Chondrocyte (in vitro differentiated cells): ENCODE measurements at regions not wholly inside any gene's neighbourhood (a gene's known extent, or its start where the extent isn't known, plus 50 kb on each side); places are given as distances from the start of the nearest gene placed in this dataset.

ENCODE experiments used
- DNase-seq: peaks from one replicate; pipeline ENCODE4 v3.0.0; 2021; ENCODE audit warnings: mixed read lengths, low spot score
- H3K27ac Mint-ChIP-seq: one replicate; pipeline ENCODE4 v1.8.0; 2021; ENCODE audit warnings: mild to moderate bottlenecking, moderate library complexity, mixed read lengths; ENCODE audit not compliant: unreplicated experiment
- H3K27me3 Mint-ChIP-seq: 2 replicates; pipeline ENCODE4 v1.8.0; 2021; ENCODE audit warnings: low read depth, mixed read lengths
- H3K36me3 Mint-ChIP-seq: 2 replicates; pipeline ENCODE4 v1.8.0; 2021; ENCODE audit warnings: low read depth, mixed read lengths
- H3K4me1 Mint-ChIP-seq: 2 replicates; pipeline ENCODE4 v1.8.0; 2021; ENCODE audit warnings: low read depth, mild to moderate bottlenecking, mixed read lengths
- H3K4me3 Mint-ChIP-seq: one replicate; pipeline ENCODE4 v1.8.0; 2021; ENCODE audit warnings: mild to moderate bottlenecking, moderate library complexity, mixed read lengths; ENCODE audit not compliant: unreplicated experiment
- H3K9me3 Mint-ChIP-seq: 2 replicates; pipeline ENCODE4 v1.8.0; 2021; ENCODE audit warnings: low read depth, mixed read lengths
- TF ChIP-seq, protein P1 (sequence below): fragments of 200-600 bp; sonication (generic); IDR thresholded peaks from 2 replicates; pipeline ENCODE4 v1.5.0; 2021; ENCODE audit warnings: antibody characterized with exemption, mild to moderate bottlenecking, moderate library complexity

DNA sequence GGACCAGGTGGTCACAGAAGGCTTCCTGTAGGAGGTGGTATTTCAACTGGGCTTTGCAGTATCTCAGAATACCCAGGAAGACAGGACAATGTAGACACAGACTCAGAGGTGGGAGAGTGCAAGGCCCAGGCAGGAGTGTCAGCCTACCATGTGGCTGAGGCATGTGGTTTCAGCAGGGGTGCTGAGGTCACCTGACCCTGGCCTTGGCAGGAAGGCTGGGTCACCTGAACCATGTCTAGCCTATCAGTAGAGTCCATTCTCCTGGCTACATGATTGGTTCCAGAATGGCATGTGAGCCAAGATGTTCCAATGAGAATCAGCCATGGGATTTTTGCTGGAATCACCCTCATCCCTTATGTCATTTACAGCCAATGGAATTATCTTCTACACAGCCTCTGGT, 169.4 kb downstream of the ACTL8 start:
- no peak for DNase-seq
- H3K4me1 Mint-ChIP-seq: no peaks in the 10 kb centered on the region
- H3K4me3 Mint-ChIP-seq: no peak overlapping the region
- no peaks in the 10 kb centered on the region for H3K36me3 Mint-ChIP-seq
- H3K27ac Mint-ChIP-seq: no peak overlapping the region
- H3K9me3 Mint-ChIP-seq: no peaks in the 10 kb centered on the region
- peaks cover 19% of the 10 kb centered on the region for H3K27me3 Mint-ChIP-seq
- TF ChIP-seq, protein P1, sequence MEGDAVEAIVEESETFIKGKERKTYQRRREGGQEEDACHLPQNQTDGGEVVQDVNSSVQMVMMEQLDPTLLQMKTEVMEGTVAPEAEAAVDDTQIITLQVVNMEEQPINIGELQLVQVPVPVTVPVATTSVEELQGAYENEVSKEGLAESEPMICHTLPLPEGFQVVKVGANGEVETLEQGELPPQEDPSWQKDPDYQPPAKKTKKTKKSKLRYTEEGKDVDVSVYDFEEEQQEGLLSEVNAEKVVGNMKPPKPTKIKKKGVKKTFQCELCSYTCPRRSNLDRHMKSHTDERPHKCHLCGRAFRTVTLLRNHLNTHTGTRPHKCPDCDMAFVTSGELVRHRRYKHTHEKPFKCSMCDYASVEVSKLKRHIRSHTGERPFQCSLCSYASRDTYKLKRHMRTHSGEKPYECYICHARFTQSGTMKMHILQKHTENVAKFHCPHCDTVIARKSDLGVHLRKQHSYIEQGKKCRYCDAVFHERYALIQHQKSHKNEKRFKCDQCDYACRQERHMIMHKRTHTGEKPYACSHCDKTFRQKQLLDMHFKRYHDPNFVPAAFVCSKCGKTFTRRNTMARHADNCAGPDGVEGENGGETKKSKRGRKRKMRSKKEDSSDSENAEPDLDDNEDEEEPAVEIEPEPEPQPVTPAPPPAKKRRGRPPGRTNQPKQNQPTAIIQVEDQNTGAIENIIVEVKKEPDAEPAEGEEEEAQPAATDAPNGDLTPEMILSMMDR: no peak

DNA sequence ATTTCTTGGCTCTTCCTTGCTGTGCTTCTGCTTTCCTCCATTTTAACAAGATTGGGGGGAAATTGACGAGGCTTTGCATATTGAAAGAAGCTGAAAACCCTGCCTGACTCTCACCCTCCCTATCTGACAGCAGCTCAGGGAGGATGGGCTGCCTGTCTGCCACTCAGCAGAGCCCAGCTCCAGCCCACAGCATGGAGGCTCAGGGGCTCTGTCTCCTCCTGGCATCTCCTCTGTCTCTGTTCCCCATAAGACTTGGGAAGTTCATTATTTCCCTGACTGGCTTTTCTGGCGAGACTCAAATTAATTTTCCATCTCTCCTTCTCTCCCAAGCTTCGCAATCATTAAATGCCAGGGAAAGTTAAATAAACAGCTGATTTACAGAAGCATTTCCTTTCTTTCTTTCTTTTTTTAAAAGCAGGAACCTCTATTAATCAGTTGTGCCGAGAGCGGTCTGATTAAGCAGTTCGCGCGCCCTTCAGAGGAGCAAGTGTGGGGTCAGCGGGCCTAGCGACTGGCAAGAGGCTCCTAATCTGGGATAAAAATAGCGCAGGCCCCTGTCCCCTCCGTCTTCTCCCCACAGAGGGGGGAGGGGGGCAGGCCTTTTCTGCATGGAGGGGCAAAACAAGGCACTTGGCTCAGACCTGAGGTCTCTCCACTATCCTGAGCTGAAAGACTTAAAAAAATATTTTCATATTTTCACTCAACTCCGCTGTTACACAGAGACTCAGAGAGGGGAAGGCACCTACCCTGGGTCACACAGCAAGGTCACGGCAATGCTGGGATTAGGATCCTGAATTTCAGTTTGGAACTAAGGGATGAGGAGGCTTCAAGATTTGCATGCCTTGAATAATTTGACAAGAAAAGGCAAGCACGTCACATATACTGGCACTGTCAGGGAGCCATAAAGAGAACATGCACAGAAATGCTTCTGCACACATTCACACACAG, 170.4 kb downstream of the ACTL8 start:
- Mint-ChIP-seq H3K27ac (no peak overlapping the region), H3K4me3 (no peak overlapping the region), H3K36me3 (no peaks in the 10 kb centered on the region), H3K27me3 (peaks cover 20% of the 10 kb centered on the region), H3K9me3 (no peaks in the 10 kb centered on the region), H3K4me1 (no peaks in the 10 kb centered on the region)
- TF ChIP-seq, protein P1: no peak
- DNase-seq: no peak

DNA sequence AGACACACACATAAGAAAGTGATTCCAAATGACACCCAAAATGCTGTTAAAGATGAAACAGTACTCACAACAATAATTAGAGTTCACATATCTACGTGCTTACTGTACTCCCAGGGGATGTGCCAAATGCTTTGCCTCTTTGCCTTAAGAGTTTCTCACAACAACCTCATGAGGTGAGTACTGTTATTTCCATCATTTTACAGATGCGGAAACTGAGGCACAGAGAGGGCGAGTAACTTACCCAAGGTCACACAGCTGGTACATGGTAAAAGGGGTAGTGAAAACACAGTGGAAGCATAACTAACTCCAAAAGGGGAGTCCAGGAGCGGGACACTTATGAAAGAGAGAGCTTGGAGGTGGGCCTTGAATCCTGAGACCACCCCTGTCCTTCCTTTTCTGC, 171.8 kb downstream of the ACTL8 start:
- no peaks in the 10 kb centered on the region for H3K4me1 Mint-ChIP-seq
- H3K36me3 Mint-ChIP-seq: no peaks in the 10 kb centered on the region
- H3K27ac Mint-ChIP-seq: no peak overlapping the region
- no peaks in the 10 kb centered on the region for H3K9me3 Mint-ChIP-seq
- no peak overlapping the region for H3K4me3 Mint-ChIP-seq
- peaks cover 29% of the 10 kb centered on the region for H3K27me3 Mint-ChIP-seq
- DNase-seq: no peak
- TF ChIP-seq, protein P1: no peak

DNA sequence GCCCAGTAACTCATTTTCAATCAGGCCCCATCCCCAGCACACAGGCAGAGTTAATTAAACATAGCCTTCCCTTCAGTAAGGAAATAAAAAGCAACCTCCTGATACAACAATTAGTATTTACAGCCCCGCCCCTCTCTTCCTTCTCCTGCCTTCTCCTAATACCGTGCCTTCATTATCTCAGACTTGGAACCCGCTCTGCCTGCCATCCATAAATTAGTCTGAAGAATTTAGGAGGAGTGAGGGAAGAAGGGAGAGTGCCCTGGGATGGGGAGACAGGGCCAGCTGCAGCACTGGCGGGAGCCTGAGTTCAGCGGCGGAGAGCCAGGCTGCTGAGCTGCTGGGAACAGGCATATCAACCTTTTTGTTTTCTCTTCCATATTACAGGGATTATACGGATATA, 172.8 kb downstream of the ACTL8 start:
- H3K4me1 Mint-ChIP-seq: no peaks in the 10 kb centered on the region
- no peak for DNase-seq
- no peak overlapping the region for H3K4me3 Mint-ChIP-seq
- no peak overlapping the region for H3K27ac Mint-ChIP-seq
- peaks cover 26% of the 10 kb centered on the region for H3K27me3 Mint-ChIP-seq
- H3K36me3 Mint-ChIP-seq: no peaks in the 10 kb centered on the region
- TF ChIP-seq, protein P1: no peak
- H3K9me3 Mint-ChIP-seq: peaks cover 6% of the 10 kb centered on the region

DNA sequence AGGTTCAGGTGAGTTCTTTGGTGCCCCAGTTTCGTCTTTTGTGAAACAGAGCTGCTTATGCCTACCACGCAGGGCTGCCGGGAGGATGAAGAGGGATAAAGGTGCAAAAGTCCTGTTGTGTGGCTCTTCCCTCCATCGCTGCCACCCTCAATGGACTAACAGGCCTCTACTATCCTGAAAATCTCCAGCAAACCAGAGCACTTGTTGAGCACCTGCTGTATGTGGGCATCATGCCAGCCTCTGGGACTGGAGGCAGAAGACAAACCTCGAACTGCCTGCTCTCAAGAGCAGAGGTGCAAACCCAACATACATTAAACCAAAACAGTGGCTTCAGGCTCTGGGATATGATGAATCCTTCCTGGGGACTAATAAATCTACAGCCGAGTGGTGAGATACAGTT, 174.1 kb downstream of the ACTL8 start:
- no peak for DNase-seq
- Mint-ChIP-seq H3K4me3 (no peak overlapping the region), H3K4me1 (no peaks in the 10 kb centered on the region), H3K36me3 (no peaks in the 10 kb centered on the region), H3K27me3 (peaks cover 22% of the 10 kb centered on the region), H3K9me3 (peaks cover 6% of the 10 kb centered on the region), H3K27ac (no peak overlapping the region)
- TF ChIP-seq, protein P1: no peak
